Panc1 (cell line): ENCODE measurements at regions not wholly inside any gene's neighbourhood (a gene's known extent, or its start where the extent isn't known, plus 50 kb on each side); places are given as distances from the start of the nearest gene placed in this dataset.

Experiments
- TF ChIP-seq, protein P1 (sequence below): fragments of 450-650 bp; IDR thresholded peaks from 2 replicates; pipeline ENCODE4 v1.5.1; 2017; ENCODE audit warnings: mild to moderate bottlenecking
- TF ChIP-seq, protein P2 (sequence below), 2 experiments: IDR thresholded peaks; 2 replicates each; pipeline ENCODE4 v1.6.1; 2011 to 2012; ENCODE audit warnings: low read depth in 2 of 2, control low read depth in 1 of 2, low read length in 1 of 2, mild to moderate bottlenecking in 1 of 2, moderate library complexity in 1 of 2; ENCODE audit not compliant: insufficient read depth in 1 of 2

DNA sequence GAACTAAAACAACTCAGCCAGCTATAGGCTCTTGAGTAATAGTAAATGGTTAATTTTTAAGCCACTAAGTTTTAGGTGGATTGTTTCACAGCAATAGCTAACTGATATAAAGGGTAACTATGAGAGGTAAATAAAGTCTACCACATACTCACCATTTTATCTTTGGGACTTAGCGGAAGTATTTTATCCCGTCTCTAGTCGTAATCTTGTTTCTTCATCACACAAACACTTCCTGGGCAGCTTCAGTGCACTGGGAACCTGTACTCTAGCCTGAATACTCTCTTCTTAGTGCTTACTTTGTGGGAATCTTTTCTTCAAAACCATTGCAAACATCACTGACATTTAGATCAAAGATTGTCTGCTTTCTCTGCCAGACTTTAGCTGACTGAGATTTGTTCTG lies 360.5 kb downstream of the EPHA4 start:
- TF ChIP-seq, protein P1, sequence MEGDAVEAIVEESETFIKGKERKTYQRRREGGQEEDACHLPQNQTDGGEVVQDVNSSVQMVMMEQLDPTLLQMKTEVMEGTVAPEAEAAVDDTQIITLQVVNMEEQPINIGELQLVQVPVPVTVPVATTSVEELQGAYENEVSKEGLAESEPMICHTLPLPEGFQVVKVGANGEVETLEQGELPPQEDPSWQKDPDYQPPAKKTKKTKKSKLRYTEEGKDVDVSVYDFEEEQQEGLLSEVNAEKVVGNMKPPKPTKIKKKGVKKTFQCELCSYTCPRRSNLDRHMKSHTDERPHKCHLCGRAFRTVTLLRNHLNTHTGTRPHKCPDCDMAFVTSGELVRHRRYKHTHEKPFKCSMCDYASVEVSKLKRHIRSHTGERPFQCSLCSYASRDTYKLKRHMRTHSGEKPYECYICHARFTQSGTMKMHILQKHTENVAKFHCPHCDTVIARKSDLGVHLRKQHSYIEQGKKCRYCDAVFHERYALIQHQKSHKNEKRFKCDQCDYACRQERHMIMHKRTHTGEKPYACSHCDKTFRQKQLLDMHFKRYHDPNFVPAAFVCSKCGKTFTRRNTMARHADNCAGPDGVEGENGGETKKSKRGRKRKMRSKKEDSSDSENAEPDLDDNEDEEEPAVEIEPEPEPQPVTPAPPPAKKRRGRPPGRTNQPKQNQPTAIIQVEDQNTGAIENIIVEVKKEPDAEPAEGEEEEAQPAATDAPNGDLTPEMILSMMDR, result no peak
- TF ChIP-seq, protein P2, sequence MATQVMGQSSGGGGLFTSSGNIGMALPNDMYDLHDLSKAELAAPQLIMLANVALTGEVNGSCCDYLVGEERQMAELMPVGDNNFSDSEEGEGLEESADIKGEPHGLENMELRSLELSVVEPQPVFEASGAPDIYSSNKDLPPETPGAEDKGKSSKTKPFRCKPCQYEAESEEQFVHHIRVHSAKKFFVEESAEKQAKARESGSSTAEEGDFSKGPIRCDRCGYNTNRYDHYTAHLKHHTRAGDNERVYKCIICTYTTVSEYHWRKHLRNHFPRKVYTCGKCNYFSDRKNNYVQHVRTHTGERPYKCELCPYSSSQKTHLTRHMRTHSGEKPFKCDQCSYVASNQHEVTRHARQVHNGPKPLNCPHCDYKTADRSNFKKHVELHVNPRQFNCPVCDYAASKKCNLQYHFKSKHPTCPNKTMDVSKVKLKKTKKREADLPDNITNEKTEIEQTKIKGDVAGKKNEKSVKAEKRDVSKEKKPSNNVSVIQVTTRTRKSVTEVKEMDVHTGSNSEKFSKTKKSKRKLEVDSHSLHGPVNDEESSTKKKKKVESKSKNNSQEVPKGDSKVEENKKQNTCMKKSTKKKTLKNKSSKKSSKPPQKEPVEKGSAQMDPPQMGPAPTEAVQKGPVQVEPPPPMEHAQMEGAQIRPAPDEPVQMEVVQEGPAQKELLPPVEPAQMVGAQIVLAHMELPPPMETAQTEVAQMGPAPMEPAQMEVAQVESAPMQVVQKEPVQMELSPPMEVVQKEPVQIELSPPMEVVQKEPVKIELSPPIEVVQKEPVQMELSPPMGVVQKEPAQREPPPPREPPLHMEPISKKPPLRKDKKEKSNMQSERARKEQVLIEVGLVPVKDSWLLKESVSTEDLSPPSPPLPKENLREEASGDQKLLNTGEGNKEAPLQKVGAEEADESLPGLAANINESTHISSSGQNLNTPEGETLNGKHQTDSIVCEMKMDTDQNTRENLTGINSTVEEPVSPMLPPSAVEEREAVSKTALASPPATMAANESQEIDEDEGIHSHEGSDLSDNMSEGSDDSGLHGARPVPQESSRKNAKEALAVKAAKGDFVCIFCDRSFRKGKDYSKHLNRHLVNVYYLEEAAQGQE (IDR thresholded peaks at IDR 0.05; ENCODE audit: insufficient read depth in 1 of 2, low read depth in 2 of 2, low read length in 1 of 2), result no peak
